ENCODE measurements at regions not wholly inside any gene's neighbourhood (a gene's known extent, or its start where the extent isn't known, plus 50 kb on each side); places are given as distances from the start of the nearest gene placed in this dataset.

GRCh38 chr9:89884356-89885083 is 279.7 kb downstream of the GADD45G start:
- Histone ChIP-seq H3K9ac (ENCODE audit: low read length) (no peak overlapping the region), H3K9me2 (replicated peaks; ENCODE audit: insufficient read depth, low read length) (no peaks in the 10 kb centered on the region), H3K27me3 (replicated peaks; ENCODE audit: insufficient read depth, low read length) (no peaks in the 10 kb centered on the region), H3K27ac (ENCODE audit: low read length) (no peak overlapping the region), H3K4me2 (ENCODE audit: low read depth, low read length) (no peak overlapping the region), H4K20me1 (ENCODE audit: insufficient read depth, low read length) (no peaks in the 10 kb centered on the region), H3F3A (ENCODE audit: insufficient read depth, low read length) (no peaks in the 10 kb centered on the region), H2AFZ (ENCODE audit: low read length) (no peak overlapping the region), H3K4me3 (ENCODE audit: low read length) (no peak overlapping the region), H3K9me3 (replicated peaks; ENCODE audit: insufficient read depth, low read length) (no peaks in the 10 kb centered on the region), H3K4me1 (ENCODE audit: low read length) (no peaks in the 10 kb centered on the region), H3K36me3 (replicated peaks; ENCODE audit: insufficient read depth, low read length) (no peaks in the 10 kb centered on the region), H3K79me2 (ENCODE audit: low read length) (no peaks in the 10 kb centered on the region)
- TF ChIP-seq EZH2 (optimal IDR thresholded peaks at IDR 0.05; ENCODE audit: low read depth, low read length): no peak
- TF ChIP-seq EZH2phosphoT487 (IDR thresholded peaks at IDR 0.05; ENCODE audit: low read length): no peak
- TF ChIP-seq CTCF (IDR thresholded peaks at IDR 0.05; ENCODE audit: low read length): no peak
- no peak for DNase-seq

- no peak overlapping the region for H3K4me3 ChIP-seq (ENCODE audit: low read length)
- no peaks in the 10 kb centered on the region for H3F3A ChIP-seq (ENCODE audit: insufficient read depth, low read length)
- H3K36me3 ChIP-seq (replicated peaks; ENCODE audit: insufficient read depth, low read length): no peaks in the 10 kb centered on the region
- H2AFZ ChIP-seq (ENCODE audit: low read length): no peak overlapping the region
- no peaks in the 10 kb centered on the region for H4K20me1 ChIP-seq (ENCODE audit: insufficient read depth, low read length)
- H3K9me2 ChIP-seq (replicated peaks; ENCODE audit: insufficient read depth, low read length): no peaks in the 10 kb centered on the region
- H3K9me3 ChIP-seq (replicated peaks; ENCODE audit: insufficient read depth, low read length): no peaks in the 10 kb centered on the region
- H3K4me1 ChIP-seq (ENCODE audit: low read length): no peaks in the 10 kb centered on the region
- no peak for DNase-seq
- H3K27me3 ChIP-seq (replicated peaks; ENCODE audit: insufficient read depth, low read length): no peaks in the 10 kb centered on the region
- no peaks in the 10 kb centered on the region for H3K79me2 ChIP-seq (ENCODE audit: low read length)
- no peak overlapping the region for H3K9ac ChIP-seq (ENCODE audit: low read length)
- no peak overlapping the region for H3K27ac ChIP-seq (ENCODE audit: low read length)
- H3K4me2 ChIP-seq (ENCODE audit: low read depth, low read length): no peak overlapping the region
- no peak for TF ChIP-seq CTCF (IDR thresholded peaks at IDR 0.05; ENCODE audit: low read length)
- no peak for TF ChIP-seq EZH2 (optimal IDR thresholded peaks at IDR 0.05; ENCODE audit: low read depth, low read length)
- TF ChIP-seq EZH2phosphoT487 (IDR thresholded peaks at IDR 0.05; ENCODE audit: low read length): no peak
Observed at GRCh38 chr9:89885156-89885555, 280.3 kb downstream of the GADD45G start.

DNA sequence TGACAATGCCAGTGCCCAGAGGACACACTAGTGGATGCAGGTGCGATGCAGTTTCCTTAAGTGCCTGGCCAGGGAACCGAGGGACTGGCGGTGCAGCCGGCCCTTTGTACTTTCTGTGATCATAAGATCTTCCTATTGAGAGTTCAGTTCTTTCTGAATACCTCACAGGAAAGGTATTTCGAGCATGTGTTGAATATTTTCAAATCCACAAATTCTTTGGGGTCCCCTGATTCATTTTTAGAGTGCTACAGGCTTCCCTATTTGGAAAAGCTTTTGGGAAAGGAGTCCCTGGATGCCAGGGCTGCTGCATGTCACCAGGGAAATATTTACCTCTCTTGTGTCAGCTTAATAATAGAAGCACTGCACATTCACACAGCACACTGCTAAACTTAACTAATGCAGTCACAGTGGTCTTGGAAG is 281.5 kb downstream of the GADD45G start:
- H3K9ac ChIP-seq (ENCODE audit: low read length): no peak overlapping the region
- H3K27ac ChIP-seq (ENCODE audit: low read length): no peak overlapping the region
- no peak overlapping the region for H3K4me3 ChIP-seq (ENCODE audit: low read length)
- no peaks in the 10 kb centered on the region for H3K9me3 ChIP-seq (replicated peaks; ENCODE audit: insufficient read depth, low read length)
- no peaks in the 10 kb centered on the region for H3K36me3 ChIP-seq (replicated peaks; ENCODE audit: insufficient read depth, low read length)
- H3K4me2 ChIP-seq (ENCODE audit: low read depth, low read length): no peak overlapping the region
- no peaks in the 10 kb centered on the region for H3K4me1 ChIP-seq (ENCODE audit: low read length)
- TF ChIP-seq EZH2 (optimal IDR thresholded peaks at IDR 0.05; ENCODE audit: low read depth, low read length) (no peak), EZH2phosphoT487 (IDR thresholded peaks at IDR 0.05; ENCODE audit: low read length) (no peak), CTCF (IDR thresholded peaks at IDR 0.05; ENCODE audit: low read length) (no peak)
- no peak for DNase-seq
- no peaks in the 10 kb centered on the region for H3F3A ChIP-seq (ENCODE audit: insufficient read depth, low read length)
- no peaks in the 10 kb centered on the region for H3K27me3 ChIP-seq (replicated peaks; ENCODE audit: insufficient read depth, low read length)
- H3K79me2 ChIP-seq (ENCODE audit: low read length): no peaks in the 10 kb centered on the region
- H3K9me2 ChIP-seq (replicated peaks; ENCODE audit: insufficient read depth, low read length): no peaks in the 10 kb centered on the region
- H4K20me1 ChIP-seq (ENCODE audit: insufficient read depth, low read length): no peaks in the 10 kb centered on the region
- no peak overlapping the region for H2AFZ ChIP-seq (ENCODE audit: low read length)
